Brain microvascular endothelial cell (primary cell): ENCODE measurements at regions not wholly inside any gene's neighbourhood (a gene's known extent, or its start where the extent isn't known, plus 50 kb on each side); places are given as distances from the start of the nearest gene placed in this dataset.

Source experiments
- DNase-seq: peaks from one replicate; pipeline ENCODE4 v3.0.0-alpha.2; 2020
- H3K27ac ChIP-seq: fragments of 250-450 bp; sonication (Bioruptor Pico); 2 replicates; pipeline ENCODE4 v1.5.1; 2020; ENCODE audit warnings: mild to moderate bottlenecking, moderate library complexity
- H3K27me3 ChIP-seq: fragments of 250-450 bp; sonication (Bioruptor Pico); replicated peaks from 2 replicates; pipeline ENCODE4 v1.5.1; 2020; ENCODE audit warnings: mild to moderate bottlenecking
- H3K36me3 ChIP-seq: fragments of 250-450 bp; sonication (Bioruptor Pico); replicated peaks from 2 replicates; pipeline ENCODE4 v1.5.1; 2020; ENCODE audit warnings: mild to moderate bottlenecking
- H3K4me3 ChIP-seq: 2 replicates; pipeline ENCODE4 v1.5.1; 2011; ENCODE audit warnings: low read depth, mild to moderate bottlenecking, control low read depth, low read length, moderate library complexity
- in situ Hi-C: cut with HindIII; loops from 2 replicates; pipeline ENCODE4 v1.10.0; 2017; ENCODE audit warnings: low sequenced_read_pairs, low pct_ligation_motif_present
- TF ChIP-seq, protein P1 (sequence below): IDR thresholded peaks from 2 replicates; pipeline ENCODE4 v1.5.1; 2011; ENCODE audit warnings: low read depth, mild to moderate bottlenecking, moderate library complexity, low read length, control low read depth, inconsistent platforms; ENCODE audit errors: missing control alignments

DNA sequence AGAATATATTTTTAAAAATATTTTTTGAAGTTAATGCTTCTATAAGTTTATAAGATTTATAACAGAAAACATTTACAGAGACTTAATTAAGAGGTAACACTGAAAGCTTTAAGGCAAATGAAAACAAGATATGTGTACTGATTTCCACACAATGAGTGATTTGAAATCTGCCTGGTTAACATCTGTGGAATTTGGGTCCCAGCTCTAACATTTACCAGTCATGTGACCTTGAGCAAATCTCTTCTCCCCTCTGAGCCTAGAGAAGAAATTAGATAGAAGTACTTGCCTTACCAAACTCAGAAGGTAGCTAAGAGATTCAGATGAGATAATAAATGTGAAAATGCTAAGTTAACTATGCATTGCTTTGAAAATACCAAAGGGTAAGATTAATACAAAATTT is 458.8 kb upstream of the LCORL start:
- in situ Hi-C loops, result no loop called here
- TF ChIP-seq, protein P1, sequence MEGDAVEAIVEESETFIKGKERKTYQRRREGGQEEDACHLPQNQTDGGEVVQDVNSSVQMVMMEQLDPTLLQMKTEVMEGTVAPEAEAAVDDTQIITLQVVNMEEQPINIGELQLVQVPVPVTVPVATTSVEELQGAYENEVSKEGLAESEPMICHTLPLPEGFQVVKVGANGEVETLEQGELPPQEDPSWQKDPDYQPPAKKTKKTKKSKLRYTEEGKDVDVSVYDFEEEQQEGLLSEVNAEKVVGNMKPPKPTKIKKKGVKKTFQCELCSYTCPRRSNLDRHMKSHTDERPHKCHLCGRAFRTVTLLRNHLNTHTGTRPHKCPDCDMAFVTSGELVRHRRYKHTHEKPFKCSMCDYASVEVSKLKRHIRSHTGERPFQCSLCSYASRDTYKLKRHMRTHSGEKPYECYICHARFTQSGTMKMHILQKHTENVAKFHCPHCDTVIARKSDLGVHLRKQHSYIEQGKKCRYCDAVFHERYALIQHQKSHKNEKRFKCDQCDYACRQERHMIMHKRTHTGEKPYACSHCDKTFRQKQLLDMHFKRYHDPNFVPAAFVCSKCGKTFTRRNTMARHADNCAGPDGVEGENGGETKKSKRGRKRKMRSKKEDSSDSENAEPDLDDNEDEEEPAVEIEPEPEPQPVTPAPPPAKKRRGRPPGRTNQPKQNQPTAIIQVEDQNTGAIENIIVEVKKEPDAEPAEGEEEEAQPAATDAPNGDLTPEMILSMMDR, result no peak
- H3K27ac ChIP-seq, result no peak overlapping the region
- H3K27me3 ChIP-seq, result no peaks in the 10 kb centered on the region
- H3K4me3 ChIP-seq, result no peak overlapping the region
- DNase-seq, result no peak
- H3K36me3 ChIP-seq, result no peaks in the 10 kb centered on the region

DNA sequence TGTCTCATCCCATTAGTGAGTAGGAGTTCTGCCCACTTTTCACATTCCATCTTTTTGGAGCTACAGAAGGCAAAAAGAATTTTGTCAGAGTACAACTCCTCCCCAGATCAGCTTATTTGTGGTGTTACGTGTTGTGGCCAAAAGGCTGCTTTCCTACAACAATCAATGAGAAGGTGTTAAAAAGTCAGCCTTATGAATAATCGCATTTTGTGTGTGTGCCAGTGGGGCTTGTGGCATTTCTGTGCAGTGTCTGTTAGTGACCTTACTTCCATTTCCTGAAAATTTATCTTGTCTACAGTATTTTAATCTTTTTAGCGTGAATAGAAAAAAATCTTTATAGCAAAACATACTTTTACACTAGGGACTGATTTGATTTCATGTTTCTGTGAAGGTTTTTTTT is 458.3 kb upstream of the LCORL start:
- in situ Hi-C loops, result no loop called here
- TF ChIP-seq, protein P1, result no peak
- Histone ChIP-seq H3K36me3 (no peaks in the 10 kb centered on the region), H3K27me3 (no peaks in the 10 kb centered on the region), H3K4me3 (no peak overlapping the region), H3K27ac (no peak overlapping the region)
- no peak for DNase-seq

DNA sequence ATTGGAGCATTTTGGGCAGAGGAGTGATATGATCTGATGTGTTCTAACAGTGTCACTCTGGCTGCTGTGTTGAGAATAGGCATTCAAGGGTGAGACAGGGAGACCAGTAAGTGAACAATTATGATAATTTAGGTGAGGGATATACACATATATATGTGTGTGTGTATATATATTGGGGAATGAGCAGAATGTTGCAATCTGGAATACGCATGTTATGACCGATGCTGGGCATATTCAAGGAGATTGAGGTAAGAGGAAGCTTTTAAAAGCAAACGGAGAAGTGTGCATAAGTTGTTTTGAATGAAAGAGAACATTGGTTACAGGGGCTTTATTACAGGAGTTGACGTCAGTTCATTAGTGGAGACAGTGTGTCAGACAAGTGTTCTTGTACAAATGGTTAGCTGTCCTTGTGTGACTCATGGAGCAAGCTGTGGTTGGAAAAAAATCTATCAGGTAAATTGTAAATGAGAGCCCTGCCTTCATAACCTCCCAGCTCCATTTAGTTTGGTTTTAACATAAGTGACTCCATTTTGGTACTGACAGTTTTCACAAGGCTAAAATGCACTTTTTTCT is 442.5 kb upstream of the LCORL start:
- H3K27me3 ChIP-seq, result no peaks in the 10 kb centered on the region
- no peaks in the 10 kb centered on the region for H3K36me3 ChIP-seq
- H3K27ac ChIP-seq, result no peak overlapping the region
- in situ Hi-C loops, result no loop called here
- TF ChIP-seq, protein P1, result no peak
- DNase-seq, result no peak
- H3K4me3 ChIP-seq, result no peak overlapping the region

DNA sequence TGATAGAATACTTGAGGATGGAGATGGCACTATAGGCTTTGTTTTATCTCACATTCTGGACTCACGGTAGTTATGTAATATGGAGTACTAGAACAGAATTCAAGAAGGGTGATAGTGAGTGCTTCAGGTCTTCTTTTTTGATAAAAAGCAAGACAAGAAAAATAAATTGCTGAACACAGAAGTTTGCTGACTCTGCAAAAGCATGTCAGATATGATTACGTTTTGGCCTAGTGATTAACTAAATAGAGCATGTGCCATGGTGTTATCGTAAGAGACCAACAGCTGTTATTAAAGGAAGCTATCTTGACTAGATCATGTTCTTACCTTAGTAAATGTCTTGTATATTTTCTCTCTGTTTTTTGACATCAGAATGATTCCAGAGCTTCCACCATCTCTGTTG is 436.9 kb upstream of the LCORL start:
- in situ Hi-C loops, result no loop called here
- no peaks in the 10 kb centered on the region for H3K36me3 ChIP-seq
- H3K27me3 ChIP-seq, result no peaks in the 10 kb centered on the region
- H3K27ac ChIP-seq, result no peak overlapping the region
- TF ChIP-seq, protein P1, result no peak
- no peak for DNase-seq
- no peak overlapping the region for H3K4me3 ChIP-seq

DNA sequence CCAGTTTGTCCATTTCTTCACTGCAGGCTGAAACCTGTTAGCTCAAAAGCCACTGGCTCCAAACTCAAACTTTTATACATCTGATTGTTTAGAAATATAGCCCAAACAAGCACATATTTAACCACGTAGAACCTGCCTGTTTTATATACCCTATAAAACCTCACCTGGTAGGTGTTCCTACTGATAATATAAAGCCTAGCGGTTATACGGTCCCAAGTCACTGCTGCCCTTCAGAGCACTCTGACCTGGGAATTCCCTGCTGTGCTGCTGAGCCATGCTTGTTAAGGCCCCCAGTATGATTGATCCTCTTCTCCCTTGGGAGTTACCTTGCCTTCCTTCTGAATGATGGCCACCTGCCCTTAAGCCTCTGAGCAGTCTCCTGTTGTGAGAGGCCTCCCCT is 432.8 kb upstream of the LCORL start:
- TF ChIP-seq, protein P1, result no peak

DNA sequence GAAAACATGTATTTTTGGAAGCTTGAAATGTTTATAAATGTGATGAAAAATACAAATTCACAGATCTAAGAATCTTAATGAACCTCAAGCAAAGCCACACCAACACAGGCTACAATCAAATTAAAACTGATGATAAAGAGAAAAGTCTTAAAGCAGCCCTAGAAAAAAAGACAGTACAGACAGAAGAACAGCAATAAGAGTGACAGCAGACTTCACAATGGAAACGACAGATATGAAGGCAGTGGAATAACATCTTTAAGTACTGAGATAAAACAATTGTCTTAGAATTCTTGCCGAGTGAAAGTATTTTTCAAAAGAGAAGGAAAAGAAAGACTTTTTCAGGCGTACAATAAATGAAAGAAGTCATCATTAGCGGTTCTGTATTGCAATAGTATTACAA is 423.6 kb upstream of the LCORL start:
- in situ Hi-C loops, result no loop called here
- Histone ChIP-seq H3K4me3 (no peak overlapping the region), H3K27ac (no peak overlapping the region), H3K27me3 (no peaks in the 10 kb centered on the region), H3K36me3 (no peaks in the 10 kb centered on the region)
- DNase-seq, result no peak
- TF ChIP-seq, protein P1, result no peak

More for the DNA sequence above, 432.8 kb upstream of the LCORL start:
- Histone ChIP-seq H3K4me3 (no peak overlapping the region), H3K36me3 (no peaks in the 10 kb centered on the region), H3K27me3 (no peaks in the 10 kb centered on the region), H3K27ac (no peak overlapping the region)
- in situ Hi-C loops, result no loop called here
- DNase-seq, result no peak
